A549 (cell line): ENCODE measurements at regions not wholly inside any gene's neighbourhood (a gene's known extent, or its start where the extent isn't known, plus 50 kb on each side); places are given as distances from the start of the nearest gene placed in this dataset.

Experiments
- CBX2 ChIP-seq: fragments of 200-600 bp; sonication (generic); IDR thresholded peaks from 2 replicates; pipeline ENCODE4 v1.6.1; 2016; ENCODE audit warnings: low read depth, mild to moderate bottlenecking, borderline replicate concordance
- HOXA7 ChIP-seq: fragments of 250-450 bp; sonication (Bioruptor Pico); IDR thresholded peaks from 2 replicates; pipeline ENCODE4 v1.5.0; 2020; ENCODE audit warnings: mild to moderate bottlenecking, moderate library complexity
- JUN ChIP-seq, 2 experiments: fragments of >200 bp; sonication (Bioruptor Twin); formaldehyde crosslinking; IDR thresholded peaks; 2 replicates in 1 of 2; 3 replicates in 1 of 2; pipeline ENCODE4 v1.6.1; 2016 to 2017
- JUNB ChIP-seq: fragments of >200 bp; sonication (Bioruptor Twin); formaldehyde crosslinking; IDR thresholded peaks from 2 replicates; pipeline ENCODE4 v1.6.1; 2016
- MAFK ChIP-seq: fragments of 450-650 bp; IDR thresholded peaks from 2 replicates; pipeline ENCODE4 v1.6.1; 2014; ENCODE audit not compliant: partially characterized antibody
- NFE2L2 ChIP-seq: fragments of 150-350 bp; conservative IDR thresholded peaks from 2 replicates; pipeline ENCODE4 v1.6.1; 2014; ENCODE audit warnings: low read length
- POLR2AphosphoS2 ChIP-seq: conservative IDR thresholded peaks from 2 replicates; pipeline ENCODE4 v1.6.1; 2012; ENCODE audit warnings: low read length, improper control_type of control experiment, inconsistent platforms
- RFX5 ChIP-seq: fragments of 450-650 bp; IDR thresholded peaks from 2 replicates; pipeline ENCODE4 v1.7.1; 2014; ENCODE audit warnings: antibody characterized with exemption, mild to moderate bottlenecking, moderate library complexity
- SREBF2 ChIP-seq: fragments of 450-650 bp; IDR thresholded peaks from 2 replicates; pipeline ENCODE4 v1.6.1; 2014; ENCODE audit warnings: mild to moderate bottlenecking, moderate library complexity
- ZNF302 ChIP-seq: fragments of 250-450 bp; sonication (Bioruptor Pico); IDR thresholded peaks from 2 replicates; pipeline ENCODE4 v1.9.0; 2021; ENCODE audit warnings: inconsistent platforms, mild to moderate bottlenecking, moderate library complexity
- ZSCAN20 ChIP-seq: fragments of 250-450 bp; sonication (Bioruptor Pico); IDR thresholded peaks from 2 replicates; pipeline ENCODE4 v1.8.0; 2022; ENCODE audit warnings: mild to moderate bottlenecking, moderate library complexity
- TF ChIP-seq, protein P1 (sequence below): fragments of >200 bp; sonication (Bioruptor Twin); formaldehyde crosslinking; IDR thresholded peaks from 3 replicates; pipeline ENCODE4 v1.5.1; 2016
- TF ChIP-seq, protein P2 (sequence below): fragments of 200-600 bp; sonication (generic); IDR thresholded peaks from 2 replicates; pipeline ENCODE4 v1.6.1; 2016; ENCODE audit warnings: antibody characterized with exemption, mild to moderate bottlenecking, moderate library complexity

DNA sequence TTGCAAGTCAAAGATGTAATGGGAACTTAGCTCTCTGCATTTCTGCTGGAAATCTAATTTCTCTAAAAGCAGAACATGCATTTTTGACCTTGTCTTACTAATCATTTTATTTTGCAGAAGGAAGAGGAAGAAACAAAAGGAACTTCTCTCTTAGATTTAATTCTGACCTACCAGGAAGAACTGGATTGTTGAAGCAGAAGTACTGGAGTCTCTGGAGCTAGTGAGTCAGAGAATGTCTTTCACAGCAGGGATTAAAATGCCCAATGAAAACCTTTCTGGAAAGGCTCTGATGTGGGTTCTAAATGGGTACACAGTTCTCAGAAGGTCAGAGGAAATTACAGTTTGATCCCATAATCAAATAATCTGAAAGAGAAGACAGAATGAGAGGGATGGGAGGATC lies 70.8 kb upstream of the GNG2 start:
- TF ChIP-seq CBX2 (no peak), ZSCAN20 (CRISPR knock-in tag) (no peak), SREBF2 (no peak), NFE2L2 (no peak), RFX5 (no peak), JUNB (no peak), POLR2AphosphoS2 (no peak), JUN (IDR thresholded peaks at IDR 0.05) (no peak), ZNF302 (CRISPR knock-in tag) (no peak), MAFK (no peak), HOXA7 (CRISPR knock-in tag) (no peak)
- TF ChIP-seq, protein P1, sequence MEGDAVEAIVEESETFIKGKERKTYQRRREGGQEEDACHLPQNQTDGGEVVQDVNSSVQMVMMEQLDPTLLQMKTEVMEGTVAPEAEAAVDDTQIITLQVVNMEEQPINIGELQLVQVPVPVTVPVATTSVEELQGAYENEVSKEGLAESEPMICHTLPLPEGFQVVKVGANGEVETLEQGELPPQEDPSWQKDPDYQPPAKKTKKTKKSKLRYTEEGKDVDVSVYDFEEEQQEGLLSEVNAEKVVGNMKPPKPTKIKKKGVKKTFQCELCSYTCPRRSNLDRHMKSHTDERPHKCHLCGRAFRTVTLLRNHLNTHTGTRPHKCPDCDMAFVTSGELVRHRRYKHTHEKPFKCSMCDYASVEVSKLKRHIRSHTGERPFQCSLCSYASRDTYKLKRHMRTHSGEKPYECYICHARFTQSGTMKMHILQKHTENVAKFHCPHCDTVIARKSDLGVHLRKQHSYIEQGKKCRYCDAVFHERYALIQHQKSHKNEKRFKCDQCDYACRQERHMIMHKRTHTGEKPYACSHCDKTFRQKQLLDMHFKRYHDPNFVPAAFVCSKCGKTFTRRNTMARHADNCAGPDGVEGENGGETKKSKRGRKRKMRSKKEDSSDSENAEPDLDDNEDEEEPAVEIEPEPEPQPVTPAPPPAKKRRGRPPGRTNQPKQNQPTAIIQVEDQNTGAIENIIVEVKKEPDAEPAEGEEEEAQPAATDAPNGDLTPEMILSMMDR: no peak
- TF ChIP-seq, protein P2, sequence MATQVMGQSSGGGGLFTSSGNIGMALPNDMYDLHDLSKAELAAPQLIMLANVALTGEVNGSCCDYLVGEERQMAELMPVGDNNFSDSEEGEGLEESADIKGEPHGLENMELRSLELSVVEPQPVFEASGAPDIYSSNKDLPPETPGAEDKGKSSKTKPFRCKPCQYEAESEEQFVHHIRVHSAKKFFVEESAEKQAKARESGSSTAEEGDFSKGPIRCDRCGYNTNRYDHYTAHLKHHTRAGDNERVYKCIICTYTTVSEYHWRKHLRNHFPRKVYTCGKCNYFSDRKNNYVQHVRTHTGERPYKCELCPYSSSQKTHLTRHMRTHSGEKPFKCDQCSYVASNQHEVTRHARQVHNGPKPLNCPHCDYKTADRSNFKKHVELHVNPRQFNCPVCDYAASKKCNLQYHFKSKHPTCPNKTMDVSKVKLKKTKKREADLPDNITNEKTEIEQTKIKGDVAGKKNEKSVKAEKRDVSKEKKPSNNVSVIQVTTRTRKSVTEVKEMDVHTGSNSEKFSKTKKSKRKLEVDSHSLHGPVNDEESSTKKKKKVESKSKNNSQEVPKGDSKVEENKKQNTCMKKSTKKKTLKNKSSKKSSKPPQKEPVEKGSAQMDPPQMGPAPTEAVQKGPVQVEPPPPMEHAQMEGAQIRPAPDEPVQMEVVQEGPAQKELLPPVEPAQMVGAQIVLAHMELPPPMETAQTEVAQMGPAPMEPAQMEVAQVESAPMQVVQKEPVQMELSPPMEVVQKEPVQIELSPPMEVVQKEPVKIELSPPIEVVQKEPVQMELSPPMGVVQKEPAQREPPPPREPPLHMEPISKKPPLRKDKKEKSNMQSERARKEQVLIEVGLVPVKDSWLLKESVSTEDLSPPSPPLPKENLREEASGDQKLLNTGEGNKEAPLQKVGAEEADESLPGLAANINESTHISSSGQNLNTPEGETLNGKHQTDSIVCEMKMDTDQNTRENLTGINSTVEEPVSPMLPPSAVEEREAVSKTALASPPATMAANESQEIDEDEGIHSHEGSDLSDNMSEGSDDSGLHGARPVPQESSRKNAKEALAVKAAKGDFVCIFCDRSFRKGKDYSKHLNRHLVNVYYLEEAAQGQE: no peak
